ENCODE measurements at regions not wholly inside any gene's neighbourhood (a gene's known extent, or its start where the extent isn't known, plus 50 kb on each side); places are given as distances from the start of the nearest gene placed in this dataset.

DNA sequence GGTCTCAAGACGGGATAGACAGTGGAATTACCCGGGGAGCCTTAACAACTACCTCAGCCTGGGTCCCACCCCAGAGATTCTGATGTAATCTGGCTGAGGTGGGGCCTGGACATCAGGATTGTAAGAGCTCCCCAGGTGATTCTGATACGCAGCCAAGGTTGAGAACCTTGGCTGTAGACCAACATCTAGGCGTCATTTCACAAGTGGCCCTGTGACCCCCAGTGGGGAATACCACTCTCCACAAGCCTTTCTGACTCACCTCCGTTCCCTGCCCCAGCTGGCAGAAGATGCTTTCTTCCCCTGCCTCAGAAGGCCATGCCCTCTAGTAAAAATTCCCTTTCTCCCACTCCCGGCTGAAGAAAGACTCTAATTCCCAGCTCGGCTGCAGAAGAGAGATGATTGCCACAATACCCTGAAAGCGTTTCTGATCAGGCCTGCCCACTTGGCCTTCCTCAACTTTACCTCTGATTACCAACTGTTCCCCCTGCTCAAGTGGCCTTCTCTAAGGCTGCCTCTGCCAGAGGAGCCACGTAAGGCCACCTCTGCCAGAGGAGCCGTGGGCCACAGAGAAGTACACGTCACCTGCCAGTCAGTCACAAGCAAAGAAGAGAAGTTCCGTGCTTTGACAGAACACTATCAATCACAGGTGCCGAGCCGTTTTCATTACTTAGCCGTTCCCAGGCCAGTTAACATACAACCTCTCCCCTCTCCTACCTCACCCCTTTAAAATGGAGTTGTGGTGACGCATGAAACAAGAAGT is 116.8 kb upstream of the PKDCC start:
- no peaks in the 10 kb centered on the region for H3K4me1 ChIP-seq (ENCODE audit: insufficient read depth, low read length, poor library complexity, severe bottlenecking)
- BruUV-seq (replicated peaks) = no TSS peak
- H3K4me3 ChIP-seq (ENCODE audit: low read depth, low read length, poor library complexity, severe bottlenecking) = no peak overlapping the region
- intact Hi-C loops (cut with micrococcal nuclease; ENCODE audit: unreplicated experiment) = no loop called here
- H3K9me3 ChIP-seq (ENCODE audit: low read length) = no peaks in the 10 kb centered on the region
- no peak for DNase-seq (ENCODE audit: low spot score)
- no peak overlapping the region for H3K27ac ChIP-seq (ENCODE audit: low read depth, low read length, poor library complexity, severe bottlenecking)
- ChIA-PET CTCF (ENCODE audit: unreplicated experiment) (no interaction called here), POLR2A (no interaction called here)
- no peak for TF ChIP-seq EZH2phosphoT487 (IDR thresholded peaks at IDR 0.05; ENCODE audit: borderline replicate concordance, low read depth, low read length)
- TF ChIP-seq, protein P1, sequence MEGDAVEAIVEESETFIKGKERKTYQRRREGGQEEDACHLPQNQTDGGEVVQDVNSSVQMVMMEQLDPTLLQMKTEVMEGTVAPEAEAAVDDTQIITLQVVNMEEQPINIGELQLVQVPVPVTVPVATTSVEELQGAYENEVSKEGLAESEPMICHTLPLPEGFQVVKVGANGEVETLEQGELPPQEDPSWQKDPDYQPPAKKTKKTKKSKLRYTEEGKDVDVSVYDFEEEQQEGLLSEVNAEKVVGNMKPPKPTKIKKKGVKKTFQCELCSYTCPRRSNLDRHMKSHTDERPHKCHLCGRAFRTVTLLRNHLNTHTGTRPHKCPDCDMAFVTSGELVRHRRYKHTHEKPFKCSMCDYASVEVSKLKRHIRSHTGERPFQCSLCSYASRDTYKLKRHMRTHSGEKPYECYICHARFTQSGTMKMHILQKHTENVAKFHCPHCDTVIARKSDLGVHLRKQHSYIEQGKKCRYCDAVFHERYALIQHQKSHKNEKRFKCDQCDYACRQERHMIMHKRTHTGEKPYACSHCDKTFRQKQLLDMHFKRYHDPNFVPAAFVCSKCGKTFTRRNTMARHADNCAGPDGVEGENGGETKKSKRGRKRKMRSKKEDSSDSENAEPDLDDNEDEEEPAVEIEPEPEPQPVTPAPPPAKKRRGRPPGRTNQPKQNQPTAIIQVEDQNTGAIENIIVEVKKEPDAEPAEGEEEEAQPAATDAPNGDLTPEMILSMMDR (conservative IDR thresholded peaks at IDR 0.05; ENCODE audit: low read length) = no peak
- no peaks in the 10 kb centered on the region for H3K9me2 ChIP-seq (ENCODE audit: insufficient read depth, low read length)
- H3K4me2 ChIP-seq (ENCODE audit: low read length) = no peak overlapping the region
- no peak overlapping the region for H2AFZ ChIP-seq (ENCODE audit: low read length)
- no peaks in the 10 kb centered on the region for H3K79me2 ChIP-seq (ENCODE audit: insufficient read depth, low read depth, low read length)
- H3K36me3 ChIP-seq (ENCODE audit: insufficient read depth, low read length) = no peaks in the 10 kb centered on the region
- H4K20me1 ChIP-seq (ENCODE audit: insufficient read depth, low read length) = no peaks in the 10 kb centered on the region

DNA sequence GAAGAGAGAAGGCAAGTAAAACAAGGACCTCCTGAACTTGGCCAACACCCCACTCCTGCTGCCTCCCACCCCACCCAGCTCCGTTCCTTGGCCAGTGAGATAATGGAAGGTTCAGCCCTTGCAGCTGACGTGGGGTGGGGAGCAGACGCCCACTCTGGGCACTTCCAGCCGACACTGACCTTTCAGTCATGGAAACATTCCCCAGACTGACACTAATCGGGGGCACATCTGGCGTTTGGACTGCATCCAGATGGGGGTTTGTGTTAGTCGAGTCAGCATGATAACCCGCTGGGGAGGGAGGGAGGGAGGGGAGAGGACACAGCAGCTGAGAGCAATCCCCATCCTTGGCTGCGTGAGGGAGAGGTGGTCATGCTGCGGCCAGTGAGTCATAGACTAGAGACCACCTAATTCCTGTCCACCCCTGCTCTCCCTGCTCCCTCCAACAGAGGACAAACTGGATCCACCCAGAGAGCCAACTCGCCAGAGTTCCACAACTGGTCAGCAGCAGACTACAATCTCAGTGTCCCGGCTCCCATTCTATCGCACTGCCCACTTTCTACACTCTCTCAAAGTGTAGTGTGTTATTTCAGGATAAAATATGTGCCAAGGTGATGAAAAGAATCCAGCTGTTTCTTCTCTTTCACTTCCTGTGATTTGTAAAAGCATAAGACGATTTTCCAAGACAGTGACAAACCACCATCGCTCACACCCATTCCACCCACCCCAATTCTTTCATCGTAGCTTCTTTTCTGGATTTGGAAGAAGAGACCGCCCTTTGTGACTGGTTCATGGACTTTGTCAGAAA is 115.4 kb upstream of the PKDCC start:
- CTCF ChIA-PET (ENCODE audit: unreplicated experiment) = no interaction called here

More for the DNA sequence above, 115.4 kb upstream of the PKDCC start:
- POLR2A ChIA-PET = interaction anchor here (0.7 kb wide), 1 partner anchor 44 kb away, joined by 3 read pairs; no protein-coding TSS in a partner anchor
- H3K36me3 ChIP-seq (ENCODE audit: insufficient read depth, low read length) = no peaks in the 10 kb centered on the region
- H3K79me2 ChIP-seq (ENCODE audit: insufficient read depth, low read depth, low read length) = no peaks in the 10 kb centered on the region
- TF ChIP-seq EZH2phosphoT487 (IDR thresholded peaks at IDR 0.05; ENCODE audit: borderline replicate concordance, low read depth, low read length) = no peak
- TF ChIP-seq, protein P1 (conservative IDR thresholded peaks at IDR 0.05; ENCODE audit: low read length) = no peak
- no peak for DNase-seq (ENCODE audit: low spot score)
- no peak overlapping the region for H3K27ac ChIP-seq (ENCODE audit: low read depth, low read length, poor library complexity, severe bottlenecking)
- no peak overlapping the region for H2AFZ ChIP-seq (ENCODE audit: low read length)
- no peak overlapping the region for H3K4me3 ChIP-seq (ENCODE audit: low read depth, low read length, poor library complexity, severe bottlenecking)
- H3K9me2 ChIP-seq (ENCODE audit: insufficient read depth, low read length) = no peaks in the 10 kb centered on the region
- no peaks in the 10 kb centered on the region for H3K9me3 ChIP-seq (ENCODE audit: low read length)
- H3K4me2 ChIP-seq (ENCODE audit: low read length) = no peak overlapping the region
- H4K20me1 ChIP-seq (ENCODE audit: insufficient read depth, low read length) = no peaks in the 10 kb centered on the region
- no peaks in the 10 kb centered on the region for H3K4me1 ChIP-seq (ENCODE audit: insufficient read depth, low read length, poor library complexity, severe bottlenecking)
- intact Hi-C loops (cut with micrococcal nuclease; ENCODE audit: unreplicated experiment) = no loop called here
- no TSS peak for BruUV-seq (replicated peaks)
